Esophagus (tissue), 2 donors: ENCODE measurements at regions not wholly inside any gene's neighbourhood (a gene's known extent, or its start where the extent isn't known, plus 50 kb on each side); places are given as distances from the start of the nearest gene placed in this dataset.

Source experiments
- H3K27ac ChIP-seq, 2 donors: one replicate each; pipeline ENCODE4 v1.5.1; 2013; ENCODE audit warnings: low read depth in 2 of 2, mild to moderate bottlenecking in 2 of 2, inconsistent platforms in 1 of 2, low read length in 1 of 2, moderate library complexity in 1 of 2
- H3K27me3 ChIP-seq, 2 donors: one replicate each; pipeline ENCODE4 v1.6.1; 2013; ENCODE audit warnings: low read length in 2 of 2, control low read depth in 1 of 2, mild to moderate bottlenecking in 1 of 2; ENCODE audit not compliant: insufficient read depth in 2 of 2, control insufficient read depth in 1 of 2
- H3K36me3 ChIP-seq, 2 donors: one replicate each; pipeline ENCODE4 v1.6.1; 2013; ENCODE audit warnings: low read length in 1 of 2; ENCODE audit not compliant: control insufficient read depth in 2 of 2, insufficient read depth in 2 of 2
- H3K4me1 ChIP-seq, 2 donors: one replicate each; pipeline ENCODE4 v1.6.1; 2013; ENCODE audit warnings: low read length in 1 of 2; ENCODE audit not compliant: control insufficient read depth in 2 of 2, insufficient read depth in 2 of 2
- H3K4me3 ChIP-seq, 2 donors: one replicate each; pipeline ENCODE4 v1.5.1; 2013; ENCODE audit warnings: low read length in 2 of 2, mild to moderate bottlenecking in 2 of 2, low read depth in 1 of 2, moderate library complexity in 1 of 2
- H3K9me3 ChIP-seq, 2 donors: one replicate each; pipeline ENCODE4 v1.6.1; 2013; ENCODE audit warnings: mild to moderate bottlenecking in 2 of 2, low read depth in 1 of 2, low read length in 1 of 2, moderate library complexity in 1 of 2; ENCODE audit not compliant: control insufficient read depth in 2 of 2, insufficient read depth in 1 of 2
- WGBS, 2 donors: extraction: QIAGEN DNeasy Blood & Tissue Kit; methylation state at CpG; one replicate each; pipeline ENCODE4 v1.1.7; 2013; 5-methylcytosine and 5-hydroxymethylcytosine counted together
- donor health status: healthy with polysubstance abuse.
- donor health status: Bipolar disorder and iron deficiency.

DNA sequence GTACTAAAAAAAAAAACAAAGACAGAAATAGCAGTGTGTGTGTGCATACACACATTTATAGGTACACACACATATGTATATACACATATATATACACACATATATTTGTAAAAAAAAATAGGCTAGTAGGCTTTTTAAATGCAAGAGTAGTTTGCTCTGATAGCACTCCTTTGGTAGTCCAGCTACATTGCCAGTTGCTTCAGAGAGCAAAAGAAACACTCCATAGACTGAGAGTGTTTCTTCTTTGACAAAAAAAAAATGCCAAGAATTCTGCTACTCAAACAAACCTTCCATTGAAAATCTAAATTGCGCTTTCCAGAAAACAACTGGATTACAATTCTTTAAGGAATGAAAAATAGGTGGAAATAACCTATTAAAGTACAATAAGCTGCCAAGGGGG is 365.9 kb upstream of the GALNT5 start:
- no peaks in the 10 kb centered on the region for H3K36me3 ChIP-seq
- no peaks in the 10 kb centered on the region for H3K4me1 ChIP-seq
- H3K4me3 ChIP-seq = no peak overlapping the region
- H3K27me3 ChIP-seq = no peaks in the 10 kb centered on the region
- 81 to 87% methylated on average over 1 of the region's 1 CpG for WGBS, 2 donors
- H3K9me3 ChIP-seq = no peaks in the 10 kb centered on the region
- no peak overlapping the region for H3K27ac ChIP-seq

- H3K4me1 ChIP-seq = no peaks in the 10 kb centered on the region
- no peak overlapping the region for H3K27ac ChIP-seq
- no peaks in the 10 kb centered on the region for H3K27me3 ChIP-seq
- H3K4me3 ChIP-seq = peak overlapping the region in 1 of 2 donors; percentile 46
- WGBS, 2 donors = 2% methylated on average over 14 of the region's 14 CpGs
- no peaks in the 10 kb centered on the region for H3K9me3 ChIP-seq
- no peaks in the 10 kb centered on the region for H3K36me3 ChIP-seq
Measured at GRCh38 chr2:156892467-156893281, 364.8 kb upstream of the GALNT5 start.

DNA sequence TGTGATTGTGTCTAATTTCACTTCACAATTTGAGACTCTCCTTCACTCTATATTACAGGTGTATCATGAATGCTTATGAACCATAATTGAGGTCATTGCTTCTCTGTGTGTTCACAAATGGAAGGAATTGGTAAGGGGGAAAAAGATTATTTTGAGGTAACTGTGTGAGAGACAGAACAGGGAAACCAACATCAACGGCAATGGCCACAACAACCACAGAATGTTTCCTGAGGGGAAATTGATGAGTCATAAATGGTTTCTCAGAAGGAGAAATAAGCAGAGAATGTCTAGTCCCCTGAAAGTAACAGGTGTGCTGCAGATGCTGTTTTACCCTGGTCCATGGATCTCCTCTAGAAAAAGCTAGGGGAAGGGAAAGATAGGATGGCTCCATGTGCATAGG is 361.2 kb upstream of the GALNT5 start:
- WGBS, 2 donors = 30 to 52% methylated on average over 1 of the region's 1 CpG
- Histone ChIP-seq H3K4me1 (no peaks in the 10 kb centered on the region), H3K36me3 (no peaks in the 10 kb centered on the region), H3K27me3 (no peaks in the 10 kb centered on the region), H3K4me3 (no peak overlapping the region), H3K27ac (no peak overlapping the region), H3K9me3 (no peaks in the 10 kb centered on the region)

GRCh38 chr2:156897548-156897947 is 360.0 kb upstream of the GALNT5 start:
- Histone ChIP-seq H3K27ac (no peak overlapping the region), H3K4me3 (no peak overlapping the region), H3K9me3 (no peaks in the 10 kb centered on the region), H3K4me1 (no peaks in the 10 kb centered on the region), H3K27me3 (no peaks in the 10 kb centered on the region), H3K36me3 (no peaks in the 10 kb centered on the region)

- no peaks in the 10 kb centered on the region for H3K4me1 ChIP-seq
- no peaks in the 10 kb centered on the region for H3K27me3 ChIP-seq
- H3K9me3 ChIP-seq = no peaks in the 10 kb centered on the region
- no peak overlapping the region for H3K4me3 ChIP-seq
- no peaks in the 10 kb centered on the region for H3K36me3 ChIP-seq
- H3K27ac ChIP-seq = no peak overlapping the region
- WGBS, 2 donors = 76 to 77% methylated on average over 4 of the region's 4 CpGs
Measured at GRCh38 chr2:156901373-156902031, 356.0 kb upstream of the GALNT5 start.

DNA sequence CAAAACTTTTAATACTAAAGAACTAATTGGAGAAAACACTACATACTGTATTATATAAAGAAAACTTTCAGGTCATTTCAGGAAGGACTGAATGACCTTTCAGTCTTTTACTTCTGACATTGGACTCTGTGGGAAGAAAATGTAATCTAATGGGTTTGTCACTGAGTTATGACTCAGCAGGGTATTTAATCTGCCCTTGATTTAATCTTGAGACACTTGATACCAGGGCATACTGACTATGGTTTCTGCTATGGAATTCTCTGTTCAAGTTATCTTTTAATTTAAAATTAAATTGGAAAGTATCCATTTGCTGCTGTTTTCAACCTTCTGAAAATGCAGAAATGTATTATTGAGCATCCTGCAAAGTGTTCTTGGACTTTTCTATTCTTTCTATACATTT is 354.2 kb upstream of the GALNT5 start:
- Histone ChIP-seq H3K9me3 (no peaks in the 10 kb centered on the region), H3K4me3 (no peak overlapping the region), H3K27me3 (no peaks in the 10 kb centered on the region), H3K4me1 (no peaks in the 10 kb centered on the region), H3K27ac (no peak overlapping the region), H3K36me3 (no peaks in the 10 kb centered on the region)

- no peaks in the 10 kb centered on the region for H3K4me1 ChIP-seq
- no peak overlapping the region for H3K4me3 ChIP-seq
- H3K36me3 ChIP-seq = no peaks in the 10 kb centered on the region
- no peaks in the 10 kb centered on the region for H3K9me3 ChIP-seq
- H3K27ac ChIP-seq = no peak overlapping the region
- WGBS, 2 donors = 40 to 49% methylated on average over 3 of the region's 3 CpGs
- H3K27me3 ChIP-seq = no peaks in the 10 kb centered on the region
Measured at GRCh38 chr2:156907806-156908205, 349.7 kb upstream of the GALNT5 start.

DNA sequence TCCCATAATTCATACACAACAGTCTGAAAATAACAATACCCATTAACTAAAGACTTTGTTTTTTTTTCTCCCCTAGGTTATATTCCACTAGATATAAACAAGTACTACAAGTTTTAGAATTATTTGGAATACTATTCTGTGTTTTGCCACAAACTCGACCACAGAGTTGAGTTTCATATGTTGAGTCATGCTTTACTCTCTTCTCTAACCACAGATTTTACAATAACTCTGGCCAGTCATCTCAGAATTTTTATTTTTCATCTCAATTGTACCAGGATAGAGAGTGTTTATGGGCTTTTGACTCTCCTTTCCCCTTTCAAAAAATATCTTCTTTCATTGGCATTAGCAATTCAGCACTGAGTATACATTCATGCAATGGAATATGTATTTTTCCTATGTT is 348.7 kb upstream of the GALNT5 start:
- Histone ChIP-seq H3K36me3 (no peaks in the 10 kb centered on the region), H3K27ac (no peak overlapping the region), H3K4me3 (no peak overlapping the region), H3K4me1 (no peaks in the 10 kb centered on the region), H3K27me3 (no peaks in the 10 kb centered on the region), H3K9me3 (no peaks in the 10 kb centered on the region)
- WGBS, 2 donors = 28 to 30% methylated on average over 1 of the region's 1 CpG

GRCh38 chr2:156909983-156910382 is 347.5 kb upstream of the GALNT5 start:
- 72 to 74% methylated on average over 5 of the region's 5 CpGs for WGBS, 2 donors

DNA sequence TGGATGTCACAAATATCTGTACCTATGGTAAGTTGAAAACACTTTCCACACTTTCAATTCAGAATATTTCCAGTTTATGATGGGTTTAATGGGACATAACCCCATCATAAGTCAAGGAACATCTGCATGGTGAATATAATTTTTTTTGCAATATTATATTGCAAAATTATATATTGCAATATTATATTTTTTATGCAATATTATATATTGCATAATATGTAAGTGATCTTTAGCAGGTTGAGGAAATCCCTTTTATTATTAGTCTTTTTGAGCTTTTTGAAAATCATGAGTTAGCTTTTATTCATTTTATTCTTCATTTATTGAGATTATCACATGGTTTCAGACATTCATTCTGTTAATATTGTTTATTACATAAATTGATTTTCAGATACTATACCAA is 342.2 kb upstream of the GALNT5 start:
- Histone ChIP-seq H3K4me3 (no peak overlapping the region), H3K27ac (no peak overlapping the region), H3K27me3 (no peaks in the 10 kb centered on the region), H3K4me1 (no peaks in the 10 kb centered on the region), H3K36me3 (no peaks in the 10 kb centered on the region), H3K9me3 (no peaks in the 10 kb centered on the region)

More at GRCh38 chr2:156909983-156910382, 347.5 kb upstream of the GALNT5 start:
- no peaks in the 10 kb centered on the region for H3K9me3 ChIP-seq
- no peak overlapping the region for H3K4me3 ChIP-seq
- no peaks in the 10 kb centered on the region for H3K27me3 ChIP-seq
- no peaks in the 10 kb centered on the region for H3K36me3 ChIP-seq
- no peaks in the 10 kb centered on the region for H3K4me1 ChIP-seq
- no peak overlapping the region for H3K27ac ChIP-seq
